ENCODE measurements at regions not wholly inside any gene's neighbourhood (a gene's known extent, or its start where the extent isn't known, plus 50 kb on each side); places are given as distances from the start of the nearest gene placed in this dataset.

DNA sequence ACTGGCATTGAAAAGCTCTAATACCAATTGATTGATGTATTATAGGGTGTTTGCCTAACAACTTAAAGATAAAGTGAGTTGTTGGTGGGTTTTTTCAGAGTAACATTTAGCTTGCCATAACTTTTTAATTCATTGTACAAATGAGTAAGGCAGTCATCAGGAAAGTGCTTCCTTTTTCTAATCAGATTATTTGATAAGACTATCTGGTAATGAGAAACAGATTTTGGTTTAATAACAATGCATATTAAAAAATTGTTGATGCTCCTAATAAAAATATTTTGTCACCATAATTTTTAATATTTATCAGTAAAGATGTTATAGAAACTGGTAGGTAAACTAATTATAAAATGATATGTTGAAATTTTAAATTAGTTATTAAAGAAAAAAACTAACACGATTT lies 51.3 kb downstream of the BLTP1 start:
- Histone ChIP-seq H3K4me2 (ENCODE audit: insufficient read depth, low read length, poor library complexity, severe bottlenecking) (no peak overlapping the region), H2BK15ac (ENCODE audit: low read length) (no peak overlapping the region), H3K79me1 (ENCODE audit: low read depth, low read length) (no peaks in the 10 kb centered on the region), H3K18ac (ENCODE audit: low read length) (no peak overlapping the region), H3K23ac (ENCODE audit: low read depth, low read length, poor library complexity) (no peak overlapping the region), H3K9ac (ENCODE audit: low read depth, low read length, poor library complexity) (no peak overlapping the region), H3K4ac (ENCODE audit: low read length) (no peak overlapping the region), H3K27ac (replicated peaks; ENCODE audit: low read length) (no peak overlapping the region), H2AK5ac (ENCODE audit: low read depth, low read length) (no peak overlapping the region), H2BK12ac (ENCODE audit: low read length) (no peak overlapping the region), H3K36me3 (replicated peaks in 1 of 2; ENCODE audit: control insufficient read depth in 2 of 2, insufficient read depth in 2 of 2, low read length in 2 of 2) (peaks cover 0 to 64% of the 10 kb centered on the region in 2 donors), H3K14ac (ENCODE audit: low read length) (no peak overlapping the region), H4K8ac (ENCODE audit: low read depth, low read length) (no peak overlapping the region), H2AFZ (ENCODE audit: low read length) (no peak overlapping the region), H4K91ac (ENCODE audit: low read depth, low read length, poor library complexity) (no peak overlapping the region), H3K4me3 (ENCODE audit: low read length in 2 of 2) (no peak overlapping the region), H3K9me3 (replicated peaks in 1 of 2; ENCODE audit: control insufficient read depth in 2 of 2, insufficient read depth in 1 of 2, low read depth in 1 of 2, low read length in 2 of 2) (no peaks in the 10 kb centered on the region), H2BK5ac (ENCODE audit: low read length) (no peak overlapping the region), H3K4me1 (ENCODE audit: control insufficient read depth in 2 of 2, insufficient read depth in 1 of 2, low read depth in 1 of 2, low read length in 2 of 2) (no peaks in the 10 kb centered on the region), H3K27me3 (ENCODE audit: control insufficient read depth in 3 of 3, insufficient read depth in 3 of 3, low read depth in 1 of 3, low read length in 3 of 3) (no peaks in the 10 kb centered on the region), H2BK120ac (ENCODE audit: low read depth, low read length) (no peak overlapping the region)
- no peak for DNase-seq (ENCODE audit: low spot score)
- no CpG with 5 or more reads among the region's 1 CpG for WGBS, 2 donors (ENCODE audit: extremely low coverage in 2 of 2, insufficient read length in 2 of 2, insufficient replicate concordance in 1 of 2)

- Histone ChIP-seq H4K91ac (ENCODE audit: low read depth, low read length, poor library complexity) (no peak overlapping the region), H3K27me3 (ENCODE audit: control insufficient read depth in 3 of 3, insufficient read depth in 3 of 3, low read depth in 1 of 3, low read length in 3 of 3) (no peaks in the 10 kb centered on the region), H3K4me3 (ENCODE audit: low read length in 2 of 2) (no peak overlapping the region), H3K27ac (replicated peaks; ENCODE audit: low read length) (no peak overlapping the region), H3K18ac (ENCODE audit: low read length) (no peak overlapping the region), H2BK120ac (ENCODE audit: low read depth, low read length) (no peak overlapping the region), H3K4me2 (ENCODE audit: insufficient read depth, low read length, poor library complexity, severe bottlenecking) (no peak overlapping the region), H3K9me3 (replicated peaks in 1 of 2; ENCODE audit: control insufficient read depth in 2 of 2, insufficient read depth in 1 of 2, low read depth in 1 of 2, low read length in 2 of 2) (no peaks in the 10 kb centered on the region), H2BK15ac (ENCODE audit: low read length) (no peak overlapping the region), H3K4me1 (ENCODE audit: control insufficient read depth in 2 of 2, insufficient read depth in 1 of 2, low read depth in 1 of 2, low read length in 2 of 2) (no peaks in the 10 kb centered on the region), H3K4ac (ENCODE audit: low read length) (no peak overlapping the region), H2AK5ac (ENCODE audit: low read depth, low read length) (no peak overlapping the region), H3K14ac (ENCODE audit: low read length) (no peak overlapping the region), H4K8ac (ENCODE audit: low read depth, low read length) (no peak overlapping the region), H2AFZ (ENCODE audit: low read length) (no peak overlapping the region), H3K23ac (ENCODE audit: low read depth, low read length, poor library complexity) (no peak overlapping the region), H3K79me1 (ENCODE audit: low read depth, low read length) (no peaks in the 10 kb centered on the region), H2BK12ac (ENCODE audit: low read length) (no peak overlapping the region), H3K36me3 (replicated peaks in 1 of 2; ENCODE audit: control insufficient read depth in 2 of 2, insufficient read depth in 2 of 2, low read length in 2 of 2) (peaks cover 0 to 68% of the 10 kb centered on the region in 2 donors), H2BK5ac (ENCODE audit: low read length) (no peak overlapping the region), H3K9ac (ENCODE audit: low read depth, low read length, poor library complexity) (no peak overlapping the region)
- no CpG with 5 or more reads among the region's 1 CpG for WGBS, 2 donors (ENCODE audit: extremely low coverage in 2 of 2, insufficient read length in 2 of 2, insufficient replicate concordance in 1 of 2)
- no peak for DNase-seq (ENCODE audit: low spot score)
Measured at GRCh38 chr4:122205687-122206086, 53.6 kb downstream of the BLTP1 start.

GRCh38 chr4:122212880-122213279 lies 60.7 kb downstream of the BLTP1 start:
- no peak overlapping the region for H3K18ac ChIP-seq (ENCODE audit: low read length)
- H3K36me3 ChIP-seq (replicated peaks in 1 of 2; ENCODE audit: control insufficient read depth in 2 of 2, insufficient read depth in 2 of 2, low read length in 2 of 2): peaks cover 0 to 48% of the 10 kb centered on the region in 2 donors

GRCh38 chr4:122218762-122219161 lies 66.6 kb downstream of the BLTP1 start:
- Histone ChIP-seq H3K79me1 (ENCODE audit: low read depth, low read length) (no peaks in the 10 kb centered on the region), H4K8ac (ENCODE audit: low read depth, low read length) (no peak overlapping the region), H2BK120ac (ENCODE audit: low read depth, low read length) (no peak overlapping the region), H3K9me3 (replicated peaks in 1 of 2; ENCODE audit: control insufficient read depth in 2 of 2, insufficient read depth in 1 of 2, low read depth in 1 of 2, low read length in 2 of 2) (no peaks in the 10 kb centered on the region), H3K36me3 (replicated peaks in 1 of 2; ENCODE audit: control insufficient read depth in 2 of 2, insufficient read depth in 2 of 2, low read length in 2 of 2) (peaks cover 3 to 25% of the 10 kb centered on the region in 2 donors), H2BK5ac (ENCODE audit: low read length) (no peak overlapping the region), H4K91ac (ENCODE audit: low read depth, low read length, poor library complexity) (no peak overlapping the region), H3K27me3 (ENCODE audit: control insufficient read depth in 3 of 3, insufficient read depth in 3 of 3, low read depth in 1 of 3, low read length in 3 of 3) (no peaks in the 10 kb centered on the region), H3K18ac (ENCODE audit: low read length) (no peak overlapping the region), H2AK5ac (ENCODE audit: low read depth, low read length) (no peak overlapping the region), H3K4me2 (ENCODE audit: insufficient read depth, low read length, poor library complexity, severe bottlenecking) (no peak overlapping the region), H3K14ac (ENCODE audit: low read length) (no peak overlapping the region), H3K4ac (ENCODE audit: low read length) (no peak overlapping the region), H2BK12ac (ENCODE audit: low read length) (no peak overlapping the region), H3K4me3 (ENCODE audit: low read length in 2 of 2) (no peak overlapping the region), H2AFZ (ENCODE audit: low read length) (no peak overlapping the region), H3K9ac (ENCODE audit: low read depth, low read length, poor library complexity) (no peak overlapping the region), H3K27ac (replicated peaks; ENCODE audit: low read length) (no peak overlapping the region), H3K4me1 (ENCODE audit: control insufficient read depth in 2 of 2, insufficient read depth in 1 of 2, low read depth in 1 of 2, low read length in 2 of 2) (no peaks in the 10 kb centered on the region), H3K23ac (ENCODE audit: low read depth, low read length, poor library complexity) (no peak overlapping the region), H2BK15ac (ENCODE audit: low read length) (no peak overlapping the region)
- DNase-seq (ENCODE audit: low spot score): no peak
- WGBS, 2 donors (ENCODE audit: extremely low coverage in 2 of 2, insufficient read length in 2 of 2, insufficient replicate concordance in 1 of 2): no CpG with 5 or more reads among the region's 1 CpG

More at GRCh38 chr4:122212880-122213279, 60.7 kb downstream of the BLTP1 start:
- Histone ChIP-seq H3K27me3 (ENCODE audit: control insufficient read depth in 3 of 3, insufficient read depth in 3 of 3, low read depth in 1 of 3, low read length in 3 of 3) (no peaks in the 10 kb centered on the region), H3K4ac (ENCODE audit: low read length) (no peak overlapping the region), H3K79me1 (ENCODE audit: low read depth, low read length) (no peaks in the 10 kb centered on the region), H3K9me3 (replicated peaks in 1 of 2; ENCODE audit: control insufficient read depth in 2 of 2, insufficient read depth in 1 of 2, low read depth in 1 of 2, low read length in 2 of 2) (no peaks in the 10 kb centered on the region), H2AFZ (ENCODE audit: low read length) (no peak overlapping the region), H3K23ac (ENCODE audit: low read depth, low read length, poor library complexity) (no peak overlapping the region), H3K4me3 (ENCODE audit: low read length in 2 of 2) (no peak overlapping the region), H3K4me2 (ENCODE audit: insufficient read depth, low read length, poor library complexity, severe bottlenecking) (no peak overlapping the region), H4K8ac (ENCODE audit: low read depth, low read length) (no peak overlapping the region), H4K91ac (ENCODE audit: low read depth, low read length, poor library complexity) (no peak overlapping the region), H2AK5ac (ENCODE audit: low read depth, low read length) (no peak overlapping the region), H3K14ac (ENCODE audit: low read length) (no peak overlapping the region), H3K9ac (ENCODE audit: low read depth, low read length, poor library complexity) (no peak overlapping the region), H2BK120ac (ENCODE audit: low read depth, low read length) (no peak overlapping the region), H2BK5ac (ENCODE audit: low read length) (no peak overlapping the region), H3K27ac (replicated peaks; ENCODE audit: low read length) (no peak overlapping the region), H3K4me1 (ENCODE audit: control insufficient read depth in 2 of 2, insufficient read depth in 1 of 2, low read depth in 1 of 2, low read length in 2 of 2) (no peaks in the 10 kb centered on the region), H2BK12ac (ENCODE audit: low read length) (no peak overlapping the region), H2BK15ac (ENCODE audit: low read length) (no peak overlapping the region)
- no peak for DNase-seq (ENCODE audit: low spot score)
- no CpG with 5 or more reads among the region's 3 CpGs for WGBS, 2 donors (ENCODE audit: extremely low coverage in 2 of 2, insufficient read length in 2 of 2, insufficient replicate concordance in 1 of 2)

Data from neuronal stem cell (in vitro differentiated cells).